Ramos (cell line): ENCODE measurements at regions not wholly inside any gene's neighbourhood (a gene's known extent, or its start where the extent isn't known, plus 50 kb on each side); places are given as distances from the start of the nearest gene placed in this dataset.
"Not testable (repeated sequence)": the region's sequence is repeated elsewhere in the genome, so short reads cannot be mapped to it uniquely, and the experiment has no call there.

ENCODE experiments used
- in situ Hi-C: fragments of 300-500 bp; cut with MboI; formaldehyde crosslinking; loops from one replicate; pipeline ENCODE4 v1.14.3; 2022; ENCODE audit warnings: low sequenced_read_pairs; ENCODE audit not compliant: unreplicated experiment

DNA sequence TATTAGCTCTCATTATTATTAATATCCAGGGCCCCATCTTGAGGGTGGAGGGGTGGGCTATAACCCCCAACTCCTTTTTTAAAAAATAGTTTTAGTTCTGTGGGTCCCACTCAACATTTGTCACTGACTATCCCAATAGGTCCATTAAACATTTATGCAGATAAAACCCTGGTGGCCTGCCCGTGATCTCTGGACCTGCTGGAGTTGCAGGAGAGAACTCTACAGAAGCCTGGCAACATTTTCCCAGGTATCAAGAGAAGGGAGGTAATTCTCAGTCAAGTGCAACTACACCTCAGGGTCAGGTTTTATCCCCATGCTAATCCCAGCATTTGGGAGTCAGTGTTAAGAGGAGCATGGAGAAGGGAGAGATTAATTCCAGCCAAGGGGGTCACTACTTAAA is 264.4 kb upstream of the PROK2 start:
- in situ Hi-C loops: no loop called here

DNA sequence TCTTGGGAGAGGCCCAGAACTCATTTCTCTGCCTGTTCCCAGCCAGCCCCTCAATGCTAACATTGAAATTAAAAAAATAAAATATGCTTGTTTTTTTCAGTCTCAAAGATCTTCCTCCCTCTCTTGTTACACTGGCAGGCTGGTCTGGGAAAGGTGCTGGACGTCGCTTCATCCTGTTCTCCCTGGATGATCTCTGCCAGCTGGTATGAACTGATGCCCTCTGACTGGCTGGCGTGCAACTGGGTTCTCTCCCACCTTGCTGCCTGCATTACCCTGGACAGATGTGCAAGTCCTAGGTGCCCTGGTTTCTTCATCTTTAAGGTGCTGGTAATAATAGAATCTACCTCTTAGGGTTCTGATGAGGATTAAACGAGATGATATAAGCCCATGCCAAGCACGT is 263.9 kb upstream of the PROK2 start:
- in situ Hi-C loops: no loop called here

DNA sequence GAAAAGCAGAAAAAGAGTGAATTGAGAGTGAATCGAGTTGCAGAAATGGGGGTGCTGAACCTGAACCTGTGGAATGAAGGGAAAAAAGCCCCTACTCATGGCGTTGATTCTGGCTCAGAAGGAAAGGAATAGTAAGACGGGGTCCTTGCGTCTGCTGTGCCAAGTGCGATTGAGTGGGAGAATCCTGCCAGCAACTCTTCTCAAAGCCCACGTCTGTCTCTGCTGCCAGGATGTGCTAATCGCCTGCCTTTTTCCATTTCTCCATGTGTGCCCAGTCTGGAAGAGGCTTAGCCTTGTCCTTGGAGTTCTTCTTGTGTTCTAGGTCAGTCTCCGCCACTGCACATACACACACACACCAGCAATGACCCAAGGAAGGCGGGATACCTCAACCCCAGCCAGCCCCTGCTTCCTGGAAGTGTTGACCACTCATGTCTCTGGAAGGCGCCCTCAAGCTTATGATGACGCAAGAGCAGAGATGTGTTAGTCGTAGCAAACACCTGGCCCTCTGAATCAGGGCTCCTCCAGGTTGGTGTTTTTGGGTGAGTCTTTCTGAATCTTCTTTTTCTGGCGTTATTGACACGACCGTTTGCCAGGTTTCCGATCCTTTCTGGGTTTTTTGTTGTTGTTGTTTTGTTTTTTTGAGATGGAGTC is 262.4 kb upstream of the PROK2 start:
- in situ Hi-C loops: no loop called here

DNA sequence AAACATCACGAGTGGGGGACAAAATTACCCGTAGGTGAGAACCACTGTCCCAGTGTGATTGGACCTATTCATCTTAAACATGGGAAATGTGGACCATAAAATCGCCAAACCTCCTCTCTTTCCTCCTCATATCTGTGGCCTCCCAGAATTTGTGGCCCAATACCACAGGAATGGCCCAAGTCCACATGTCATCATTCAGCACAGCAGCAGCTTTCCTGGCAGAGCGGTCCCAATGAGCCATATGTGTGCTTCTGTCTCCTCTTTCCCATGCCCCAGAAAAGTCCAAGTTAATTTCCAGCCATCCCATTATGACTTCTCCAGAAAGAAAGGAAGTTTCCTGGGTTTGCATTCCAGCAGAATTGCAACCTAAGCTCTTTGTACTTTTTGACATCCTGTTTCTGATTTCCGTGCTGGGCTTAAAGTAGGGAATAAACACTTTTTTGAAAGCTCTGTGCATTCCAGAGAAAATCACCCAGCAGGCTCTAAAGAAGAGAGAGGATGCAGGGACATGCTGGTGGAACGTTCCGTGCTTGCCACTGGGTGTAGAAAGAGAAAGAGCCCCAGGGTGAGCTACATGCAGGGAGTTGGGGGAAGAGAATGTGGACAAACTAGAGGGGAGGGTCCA is 259.4 kb upstream of the PROK2 start:
- in situ Hi-C loops: no loop called here

DNA sequence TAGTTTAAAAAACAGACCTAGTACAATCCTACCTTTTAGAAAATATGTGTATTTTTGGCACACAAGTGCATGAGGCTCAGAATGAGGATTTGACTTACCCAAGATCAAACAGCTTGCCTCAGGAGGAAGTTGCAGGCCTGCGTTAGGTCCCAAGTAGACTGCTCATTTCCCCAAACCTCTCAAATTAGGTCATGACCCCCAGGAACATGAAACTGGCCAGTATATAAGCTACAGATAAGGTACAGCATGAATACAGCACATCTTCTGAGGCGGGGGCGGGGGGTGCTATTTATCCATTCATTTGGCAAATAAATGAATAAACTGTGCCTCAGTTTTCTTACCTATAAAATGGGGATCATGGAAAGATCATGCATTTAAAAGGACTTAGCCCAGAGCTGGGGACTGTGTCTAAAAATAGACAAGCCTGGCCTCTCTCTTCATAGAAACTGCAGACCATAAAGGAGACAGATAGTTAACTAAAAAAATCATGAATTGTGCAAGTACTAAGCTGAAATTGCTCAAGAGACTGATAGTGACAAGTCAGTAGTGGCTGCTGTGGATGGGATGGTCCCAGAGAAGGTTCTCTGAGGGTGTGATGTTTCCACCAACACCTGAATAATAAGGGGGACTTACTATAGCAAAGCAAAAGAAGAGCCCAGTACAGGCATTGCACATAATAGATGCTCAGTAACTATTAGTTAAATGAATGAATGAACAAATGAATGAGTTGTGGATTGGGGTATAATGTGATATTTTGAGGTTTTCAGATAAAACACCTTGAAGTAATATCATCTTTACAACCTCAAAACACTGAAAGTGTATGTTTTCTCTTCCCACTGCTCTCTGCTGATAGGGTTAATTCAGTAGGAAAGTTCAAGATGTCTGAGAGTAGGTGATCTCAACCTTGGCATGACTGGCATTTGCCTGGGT is 258.5 kb upstream of the PROK2 start:
- in situ Hi-C loops: no loop called here

DNA sequence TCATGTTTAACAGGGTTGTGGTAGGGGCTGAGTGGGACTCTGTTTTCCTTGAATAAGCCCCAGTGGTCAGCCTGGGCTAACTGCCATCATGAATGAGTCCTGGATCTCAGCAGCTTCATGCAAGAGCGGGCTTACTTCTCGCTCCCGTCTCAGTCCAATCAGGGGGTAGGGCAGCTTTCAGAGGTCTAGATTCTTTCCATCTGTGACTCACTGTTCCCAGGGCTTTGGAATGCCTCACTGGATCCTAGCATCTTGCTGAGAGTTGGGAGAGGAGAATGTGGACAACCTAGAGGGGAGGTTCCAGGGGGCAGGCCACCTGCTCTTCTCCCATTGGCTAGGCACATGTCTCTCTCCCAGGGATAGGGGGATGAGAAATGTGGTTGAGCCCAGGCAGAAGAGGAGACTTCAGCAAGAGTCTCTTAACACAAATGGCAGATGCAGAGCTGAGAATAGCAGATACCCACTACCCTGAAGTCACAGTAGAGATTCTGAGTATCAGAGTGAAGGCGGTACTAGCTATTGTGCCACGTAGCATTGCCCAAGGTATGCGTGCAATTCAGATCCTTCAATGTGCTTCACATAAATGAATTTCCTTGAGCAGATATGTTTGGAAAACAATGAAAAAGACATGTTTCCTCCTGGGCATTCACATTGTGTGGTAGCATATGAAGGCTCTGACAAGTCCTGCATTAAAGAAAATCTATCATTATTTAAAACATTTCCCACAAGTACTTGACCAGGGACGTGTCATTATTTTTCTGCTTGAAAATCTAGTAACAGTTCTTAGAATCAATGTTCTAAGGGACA is 257.7 kb upstream of the PROK2 start:
- in situ Hi-C loops: no loop called here

DNA sequence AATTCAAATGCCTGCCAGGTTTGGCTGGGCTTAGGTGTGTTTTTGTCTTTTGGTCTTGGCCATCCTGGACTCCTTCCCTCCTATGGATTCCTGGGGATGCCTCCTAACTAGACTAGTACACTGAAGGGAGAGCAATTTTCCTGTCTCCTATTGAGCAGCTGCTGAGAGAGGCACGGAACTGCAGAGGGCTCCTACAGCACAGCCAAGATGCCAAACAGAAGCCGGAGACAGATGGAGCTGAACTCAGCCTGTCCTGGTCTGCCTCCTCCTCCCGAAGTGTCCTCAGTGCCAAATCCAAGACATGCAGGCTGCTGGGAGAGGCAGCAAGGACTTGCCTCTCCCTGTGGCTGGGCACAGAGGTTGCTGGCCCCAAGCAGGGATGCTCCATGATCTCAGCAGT is 256.6 kb upstream of the PROK2 start:
- in situ Hi-C loops: no loop called here

DNA sequence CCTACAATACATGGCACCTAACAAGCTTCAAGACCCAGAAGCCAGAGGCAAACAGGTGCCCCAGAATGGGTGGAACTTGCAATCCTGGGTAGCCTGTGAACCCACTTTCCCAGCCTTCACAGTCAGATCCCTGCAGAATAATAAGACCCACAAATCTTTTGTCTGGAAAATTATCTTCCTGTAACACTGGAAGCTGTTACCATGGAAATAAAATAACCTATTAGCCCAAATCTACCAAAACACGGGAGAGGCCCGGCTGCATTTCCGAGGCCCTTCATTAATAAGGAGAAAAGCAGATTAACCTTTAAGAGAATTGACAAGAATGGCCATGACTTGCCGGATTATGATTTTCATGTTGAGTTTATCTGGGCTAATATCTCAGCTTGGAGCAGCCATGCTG is 256.1 kb upstream of the PROK2 start:
- in situ Hi-C loops: no loop called here

DNA sequence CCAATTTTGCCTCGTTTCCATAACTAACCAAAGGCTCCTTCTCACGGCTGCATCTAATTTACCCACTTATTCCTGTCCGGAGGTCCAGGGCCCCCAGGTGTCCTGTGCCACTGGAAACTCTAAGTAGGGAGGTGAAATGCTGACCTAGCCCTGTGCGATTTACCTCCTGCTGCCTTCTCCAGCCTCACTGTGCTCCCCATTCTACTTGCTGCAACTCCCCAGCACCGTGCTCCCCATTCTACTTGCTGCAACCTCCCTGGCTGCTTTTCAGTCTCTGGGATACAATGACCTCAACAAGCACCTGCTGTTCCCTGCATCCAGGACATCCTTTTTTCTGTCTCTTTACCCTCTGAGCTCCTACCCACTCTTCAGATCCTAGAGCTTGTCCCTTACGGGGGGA is 254.7 kb upstream of the PROK2 start:
- in situ Hi-C loops: no loop called here

DNA sequence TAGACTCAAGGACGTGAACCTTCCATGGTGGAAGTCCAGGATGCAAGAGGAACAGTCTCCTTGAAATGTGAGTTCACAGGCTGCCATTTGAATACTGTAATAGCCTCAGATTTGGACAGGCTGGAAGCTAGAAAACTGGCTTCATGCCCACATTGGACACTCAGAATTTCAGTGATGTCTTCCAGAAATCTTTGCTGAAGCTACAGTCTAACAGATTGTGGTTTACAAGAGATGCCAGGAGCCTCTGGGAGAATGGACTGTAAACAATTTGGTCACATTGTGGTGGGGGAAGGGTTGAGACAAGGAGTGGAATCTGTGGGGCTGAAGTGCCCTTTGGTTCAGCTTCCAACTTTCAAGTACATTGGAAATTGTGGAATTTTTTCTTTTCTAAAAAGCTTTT is 252.0 kb upstream of the PROK2 start:
- in situ Hi-C loops: no loop called here

DNA sequence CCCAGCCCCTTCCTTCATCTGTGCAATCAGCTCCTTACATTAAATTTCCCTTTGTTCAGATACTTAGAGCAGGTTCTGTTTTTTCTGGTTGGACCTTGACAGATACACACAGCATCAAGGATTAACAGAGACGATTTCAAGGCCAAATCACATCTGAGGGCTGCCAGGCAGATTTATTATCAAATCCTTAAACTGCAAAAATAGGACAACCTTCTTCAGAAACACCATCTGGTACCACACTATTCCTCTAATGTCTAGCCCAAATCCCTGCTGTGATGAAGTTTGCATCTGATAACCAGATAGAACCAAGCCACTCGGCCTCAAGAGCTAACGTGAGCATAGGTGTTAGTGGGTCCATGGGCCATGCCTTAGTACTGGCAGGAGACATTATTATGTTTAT is 250.7 kb upstream of the PROK2 start:
- in situ Hi-C loops: no loop called here

DNA sequence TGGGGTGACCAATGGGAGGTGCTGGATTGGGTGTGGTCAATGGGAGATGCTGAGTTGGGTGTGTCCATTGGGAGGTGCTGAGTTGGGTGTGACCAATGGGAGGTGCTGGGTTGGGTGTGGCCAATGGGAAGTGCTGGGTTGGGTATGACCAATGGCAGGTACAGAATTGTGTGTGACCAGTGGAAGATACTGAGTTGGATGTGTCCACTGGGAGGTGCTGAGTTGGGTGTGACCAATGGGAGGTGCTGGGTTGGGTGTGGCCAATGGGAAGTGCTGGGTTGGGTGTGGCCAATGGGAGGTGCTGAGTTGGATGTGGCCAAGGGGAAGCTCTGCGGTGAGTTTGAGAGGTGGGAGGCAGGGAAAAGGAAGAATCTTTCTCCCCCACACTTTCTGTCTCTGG is 250.0 kb upstream of the PROK2 start:
- in situ Hi-C loops: no loop called here

DNA sequence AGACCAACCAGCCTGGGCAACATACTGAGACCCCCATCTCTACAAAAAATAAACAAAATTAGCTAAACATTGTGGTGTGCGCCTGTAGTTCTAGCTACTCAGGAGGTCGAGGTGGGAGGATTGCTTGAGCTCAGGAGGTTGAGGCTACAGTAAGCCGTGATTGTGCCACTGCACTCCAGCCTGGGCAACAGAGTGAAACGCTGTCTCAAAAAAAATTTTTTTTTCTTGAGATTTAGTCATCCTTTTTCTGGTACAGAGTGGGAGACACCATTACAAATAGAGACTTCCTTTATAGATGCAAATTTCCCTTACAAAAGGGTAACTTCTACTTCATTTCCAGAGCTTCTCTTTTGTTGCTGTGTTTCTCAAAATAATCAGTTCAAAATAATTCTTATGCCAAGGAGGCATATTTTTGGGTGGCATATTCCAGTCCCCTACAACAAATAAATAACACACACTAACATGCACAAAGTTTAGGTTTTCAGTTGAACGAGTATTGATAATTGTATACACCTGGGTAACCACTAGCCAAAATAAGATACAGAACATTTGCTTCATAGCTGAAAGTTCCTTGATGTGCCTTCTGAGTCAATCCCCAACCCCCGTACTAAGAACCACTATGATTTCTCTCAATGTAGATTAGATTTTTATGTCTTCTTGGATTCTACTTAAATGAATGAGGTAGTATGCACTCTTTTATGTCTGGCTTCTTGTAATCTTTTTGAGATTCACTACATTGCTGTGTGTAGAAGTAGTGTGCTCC is 248.9 kb upstream of the PROK2 start:
- in situ Hi-C loops: no loop called here

DNA sequence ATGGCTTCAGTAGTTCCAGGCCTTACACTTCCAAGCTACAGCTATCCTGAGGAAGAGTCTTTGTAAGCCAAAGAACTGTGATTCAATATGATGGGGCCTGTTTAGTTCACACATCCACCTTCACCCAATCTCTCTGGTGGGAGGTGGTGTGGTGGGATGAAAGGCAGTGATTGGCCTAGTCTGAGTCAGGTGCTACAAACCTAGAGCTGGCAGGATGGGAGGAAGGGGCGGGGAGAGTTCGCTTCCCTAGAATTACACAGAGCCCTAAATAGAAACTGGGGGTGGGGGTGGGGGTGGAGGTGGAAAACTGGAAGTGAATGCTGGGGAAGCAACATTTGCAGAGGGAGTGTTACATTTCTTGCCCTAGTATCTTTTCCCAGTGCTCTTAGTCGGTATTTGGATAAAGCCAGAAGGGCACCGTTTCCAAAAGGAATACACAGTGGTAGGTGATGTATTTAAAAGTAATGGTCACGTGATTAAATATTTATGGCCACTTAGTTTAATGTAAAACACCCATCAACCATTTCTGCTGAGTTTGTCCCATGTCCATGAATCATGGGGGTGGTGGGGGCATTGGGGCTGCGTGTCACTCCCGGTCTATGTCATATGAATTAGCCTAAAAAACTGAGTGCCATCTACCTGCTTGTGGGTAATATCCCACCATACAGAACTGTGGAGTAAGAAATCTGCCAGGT is 247.6 kb upstream of the PROK2 start:
- in situ Hi-C loops: no loop called here

DNA sequence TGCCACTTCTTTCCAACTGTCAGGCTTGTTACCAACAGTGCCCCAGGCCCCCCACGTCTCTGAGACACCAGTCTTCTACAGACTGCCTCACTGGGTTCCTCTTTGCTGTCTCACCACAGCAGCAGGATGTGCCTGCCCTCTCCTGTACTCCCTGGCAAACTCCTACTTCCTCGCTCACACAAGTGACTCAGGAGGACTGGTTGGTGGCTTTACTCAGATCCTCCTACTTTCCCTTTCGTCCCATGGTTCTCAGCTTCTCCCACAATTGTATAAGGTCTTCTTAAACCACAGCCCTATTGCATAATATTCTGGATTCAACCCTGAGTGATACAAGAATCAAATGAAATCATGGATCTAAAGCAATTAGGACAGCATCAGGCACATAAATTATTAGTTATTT is 246.6 kb upstream of the PROK2 start:
- in situ Hi-C loops: no loop called here

DNA sequence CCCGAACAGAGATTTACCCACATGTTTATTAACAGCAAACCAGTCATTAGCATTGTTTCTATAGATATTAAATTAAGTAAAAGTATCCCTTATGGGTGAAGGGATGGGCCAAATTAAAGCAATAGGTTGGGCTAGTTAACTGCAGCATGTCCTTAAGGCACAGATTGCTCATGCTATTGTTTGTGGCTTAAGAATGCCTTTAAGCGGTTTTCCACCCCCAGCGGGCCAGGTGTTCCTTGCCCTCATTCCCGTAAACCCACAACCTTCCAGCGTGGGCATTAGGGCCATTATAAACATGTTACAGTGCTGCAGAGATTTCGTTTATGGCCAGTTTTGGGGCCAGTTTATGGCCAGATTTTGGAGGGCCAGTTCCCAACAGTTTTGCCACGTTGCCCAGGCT is 245.3 kb upstream of the PROK2 start:
- in situ Hi-C loops: not testable (repeated sequence)

DNA sequence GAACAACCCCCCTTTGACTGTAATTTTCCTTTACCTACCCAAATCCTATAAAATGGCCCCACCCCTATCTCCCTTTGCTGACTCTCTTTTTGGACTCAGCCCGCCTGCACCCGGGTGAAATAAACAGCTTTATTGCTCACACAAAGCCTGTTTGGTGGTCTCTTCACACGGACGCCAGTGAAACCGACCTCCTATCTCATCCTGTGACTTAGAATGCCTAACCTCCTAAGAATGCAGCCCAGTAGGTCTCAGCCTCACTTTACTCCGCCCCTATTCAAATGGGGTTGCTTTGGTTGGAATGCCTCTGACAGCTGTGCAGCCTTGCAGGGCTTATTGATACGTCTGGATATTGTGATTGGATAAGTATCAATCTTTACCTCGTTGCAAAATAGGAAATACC is 243.8 kb upstream of the PROK2 start:
- in situ Hi-C loops: not testable (repeated sequence)

DNA sequence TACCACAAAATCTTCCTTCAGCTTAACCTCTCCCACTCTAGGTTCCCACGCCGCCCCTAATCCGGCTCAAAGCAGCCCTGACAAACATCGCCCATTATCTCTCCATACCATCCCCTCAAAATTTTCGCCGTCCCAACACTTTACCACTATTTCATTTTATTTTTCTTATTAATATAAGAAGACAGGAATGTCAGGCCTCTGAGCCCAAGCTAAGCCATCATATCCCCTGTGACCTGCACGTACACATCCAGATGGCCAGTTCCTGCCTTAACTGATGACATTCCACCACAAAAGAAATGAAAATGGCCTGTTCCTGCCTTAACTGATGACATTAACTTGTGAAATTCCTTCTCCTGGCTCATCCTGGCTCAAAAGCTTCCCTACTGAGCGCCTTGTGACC is 243.4 kb upstream of the PROK2 start:
- in situ Hi-C loops: not testable (repeated sequence)

DNA sequence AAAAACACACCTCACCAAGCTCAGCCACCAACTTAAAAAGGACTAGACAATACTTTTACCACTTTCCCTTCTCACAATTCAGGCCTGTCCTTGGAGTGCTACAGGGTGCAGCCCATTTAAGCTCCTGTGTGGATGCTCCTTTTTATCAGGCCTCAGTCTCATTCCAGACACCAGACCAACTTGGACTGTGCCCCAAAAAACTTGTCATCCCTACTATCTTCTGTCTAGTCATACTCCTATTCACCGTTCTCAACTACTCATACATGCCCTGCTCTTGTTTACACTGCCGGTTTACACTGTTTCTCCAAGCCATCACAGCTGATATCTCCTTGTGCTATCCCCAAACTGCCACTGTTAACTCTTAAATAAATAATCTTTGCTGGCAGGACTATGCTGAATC is 242.8 kb upstream of the PROK2 start:
- in situ Hi-C loops: not testable (repeated sequence)
